ENCODE measurements at regions not wholly inside any gene's neighbourhood (a gene's known extent, or its start where the extent isn't known, plus 50 kb on each side); places are given as distances from the start of the nearest gene placed in this dataset.

DNA sequence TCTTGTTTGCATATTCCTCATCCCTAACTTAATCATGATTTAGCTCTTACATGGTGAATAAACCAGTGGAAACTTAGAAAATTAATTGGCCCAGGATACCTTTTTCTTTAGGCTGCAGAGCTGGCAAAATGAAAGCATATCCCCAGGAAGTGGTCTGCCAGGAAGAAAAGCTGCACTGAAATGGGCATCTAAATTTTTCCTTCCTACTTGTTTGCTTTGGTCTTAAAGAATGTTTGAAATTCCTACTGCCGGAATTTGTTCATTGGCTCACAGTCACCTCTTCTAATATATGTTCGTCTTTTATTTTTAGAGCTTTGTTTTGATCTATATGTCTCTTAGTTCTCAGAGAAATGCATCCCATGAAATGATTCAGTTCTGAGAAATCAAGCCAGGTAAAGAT is 113.2 kb upstream of the ELL2 start:
- no peak overlapping the region for H3K27ac Mint-ChIP-seq
- no peaks in the 10 kb centered on the region for H3K27me3 Mint-ChIP-seq
- H3K4me1 Mint-ChIP-seq = peaks cover 7% of the 10 kb centered on the region
- no peaks in the 10 kb centered on the region for H3K36me3 Mint-ChIP-seq (ENCODE audit: low read depth)
- no peak overlapping the region for H3K4me3 Mint-ChIP-seq
- no peaks in the 10 kb centered on the region for H3K9me3 Mint-ChIP-seq
- no peak for DNase-seq
- ChIA-PET POLR2A (no interaction called here), CTCF (interaction anchor here (1.3 to 1.8 kb wide), 2 partner anchors 9 to 11 kb away, joined by 3 to 4 read pairs; no protein-coding TSS in a partner anchor)

DNA sequence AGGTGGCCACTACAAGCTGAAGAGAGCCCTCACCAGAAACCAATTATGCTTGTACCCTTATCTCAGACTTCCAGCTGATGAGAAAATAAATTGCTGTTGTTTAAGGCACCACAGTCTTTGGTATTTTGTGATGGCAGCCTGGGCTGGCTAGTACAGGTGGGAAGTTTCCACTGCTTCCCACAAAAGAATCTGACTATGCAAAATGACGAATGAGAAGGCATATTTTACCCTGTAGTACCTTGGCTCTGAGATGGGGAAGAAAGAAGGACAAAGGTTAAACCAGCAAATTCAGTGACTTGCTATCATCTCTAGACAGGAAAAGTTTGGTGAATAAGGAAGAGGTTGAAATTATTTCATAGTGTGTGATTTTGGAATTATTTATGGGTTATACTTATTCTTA is 112.8 kb upstream of the ELL2 start:
- no peaks in the 10 kb centered on the region for H3K9me3 Mint-ChIP-seq
- no peaks in the 10 kb centered on the region for H3K36me3 Mint-ChIP-seq (ENCODE audit: low read depth)
- no peak overlapping the region for H3K4me3 Mint-ChIP-seq
- no peak for DNase-seq
- POLR2A ChIA-PET = no interaction called here
- no peak overlapping the region for H3K27ac Mint-ChIP-seq
- CTCF ChIA-PET = interaction anchor here (0.9 to 1.8 kb wide), 3 partner anchors 9 to 14 kb away, joined by 3 to 4 read pairs (median 3); no protein-coding TSS in a partner anchor
- no peaks in the 10 kb centered on the region for H3K27me3 Mint-ChIP-seq
- H3K4me1 Mint-ChIP-seq = peaks cover 7% of the 10 kb centered on the region

DNA sequence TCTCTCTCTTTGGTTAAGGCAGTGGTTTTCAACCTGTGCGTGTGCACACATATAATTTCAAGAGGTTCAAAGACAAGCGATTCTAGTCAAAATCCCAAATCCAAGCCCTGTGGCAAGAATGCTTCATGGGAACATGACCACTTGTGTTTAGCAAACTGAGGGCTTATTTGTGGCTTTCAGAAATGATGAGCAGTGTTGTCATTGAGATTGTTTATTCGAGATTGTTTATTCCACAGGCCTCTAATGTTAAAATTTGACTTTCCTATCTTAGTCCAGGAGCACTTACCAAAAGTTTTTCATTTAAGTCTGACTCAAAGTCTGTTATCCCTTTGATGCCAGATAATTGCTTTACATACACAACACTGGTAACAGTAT is 111.1 kb upstream of the ELL2 start:
- peaks cover 6% of the 10 kb centered on the region for H3K4me1 Mint-ChIP-seq
- no peak overlapping the region for H3K27ac Mint-ChIP-seq
- POLR2A ChIA-PET = no interaction called here
- no peak for DNase-seq
- H3K36me3 Mint-ChIP-seq (ENCODE audit: low read depth) = no peaks in the 10 kb centered on the region
- H3K9me3 Mint-ChIP-seq = no peaks in the 10 kb centered on the region
- H3K27me3 Mint-ChIP-seq = no peaks in the 10 kb centered on the region
- H3K4me3 Mint-ChIP-seq = no peak overlapping the region
- CTCF ChIA-PET = no interaction called here

DNA sequence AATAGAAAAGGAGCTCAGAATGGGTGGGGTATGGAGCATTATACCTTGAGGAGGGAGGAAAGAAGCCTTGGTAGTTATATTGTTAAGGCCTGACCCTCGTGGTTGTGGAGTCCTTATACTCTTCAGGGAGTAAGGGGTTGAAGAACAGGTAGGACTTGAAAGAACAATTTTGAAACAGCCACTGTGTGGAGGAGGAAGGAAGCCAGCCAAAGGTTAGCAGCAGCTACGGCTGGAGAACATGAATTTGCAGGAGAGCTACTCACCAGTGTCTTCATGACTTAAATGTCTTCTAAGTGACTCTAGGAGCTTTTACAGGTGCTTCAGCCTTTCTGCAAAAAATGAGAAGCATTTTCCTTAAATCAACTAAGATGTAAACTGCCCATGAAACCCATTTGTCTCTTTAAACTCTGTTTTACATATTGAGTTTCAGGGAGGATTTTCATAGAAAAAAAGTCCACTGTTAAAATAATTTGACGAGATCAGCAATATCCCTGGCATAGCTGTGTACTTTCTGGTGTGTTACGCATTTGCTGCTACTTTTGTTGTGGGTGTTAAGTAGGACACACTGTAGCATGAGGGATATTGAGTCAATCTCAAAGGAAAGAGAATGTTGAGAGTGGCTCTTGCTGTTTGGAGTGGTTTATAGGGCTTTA is 110.6 kb upstream of the ELL2 start:
- H3K4me3 Mint-ChIP-seq = no peak overlapping the region

DNA sequence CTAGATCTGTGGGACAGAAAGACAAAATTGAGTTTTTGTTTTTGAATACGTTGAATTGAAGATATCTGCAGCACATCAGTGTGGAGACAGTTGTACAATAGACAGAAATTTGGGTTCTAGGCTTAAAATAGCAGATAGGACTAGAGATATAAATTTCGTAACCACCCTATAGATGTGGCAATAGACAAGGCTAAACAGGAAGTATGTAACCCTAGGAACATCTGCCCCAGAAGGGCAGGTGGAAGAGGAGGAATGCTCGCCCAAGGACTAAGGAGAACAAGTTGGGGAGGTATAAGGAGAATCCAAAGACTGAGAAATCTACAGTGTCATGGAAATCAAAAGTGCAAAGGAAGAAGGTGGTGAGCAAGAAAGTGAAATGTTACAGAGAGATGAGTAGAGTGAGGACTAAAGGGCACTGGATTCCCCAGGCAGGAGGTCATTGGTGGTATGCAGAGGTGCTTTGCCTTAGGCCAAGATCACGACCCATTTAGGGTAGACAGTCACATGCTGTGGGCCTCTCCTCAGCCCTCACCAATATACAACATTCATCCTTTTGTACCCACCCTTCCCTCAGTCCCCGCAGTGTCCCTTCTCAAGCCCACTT is 109.1 kb upstream of the ELL2 start:
- H3K4me3 Mint-ChIP-seq = no peak overlapping the region
- POLR2A ChIA-PET = no interaction called here

More for the DNA sequence above, 110.6 kb upstream of the ELL2 start:
- Mint-ChIP-seq H3K4me1 (peaks cover 8% of the 10 kb centered on the region), H3K9me3 (no peaks in the 10 kb centered on the region), H3K36me3 (ENCODE audit: low read depth) (no peaks in the 10 kb centered on the region), H3K27ac (no peak overlapping the region), H3K27me3 (no peaks in the 10 kb centered on the region)
- ChIA-PET POLR2A (no interaction called here), CTCF (no interaction called here)
- DNase-seq = no peak

DNA sequence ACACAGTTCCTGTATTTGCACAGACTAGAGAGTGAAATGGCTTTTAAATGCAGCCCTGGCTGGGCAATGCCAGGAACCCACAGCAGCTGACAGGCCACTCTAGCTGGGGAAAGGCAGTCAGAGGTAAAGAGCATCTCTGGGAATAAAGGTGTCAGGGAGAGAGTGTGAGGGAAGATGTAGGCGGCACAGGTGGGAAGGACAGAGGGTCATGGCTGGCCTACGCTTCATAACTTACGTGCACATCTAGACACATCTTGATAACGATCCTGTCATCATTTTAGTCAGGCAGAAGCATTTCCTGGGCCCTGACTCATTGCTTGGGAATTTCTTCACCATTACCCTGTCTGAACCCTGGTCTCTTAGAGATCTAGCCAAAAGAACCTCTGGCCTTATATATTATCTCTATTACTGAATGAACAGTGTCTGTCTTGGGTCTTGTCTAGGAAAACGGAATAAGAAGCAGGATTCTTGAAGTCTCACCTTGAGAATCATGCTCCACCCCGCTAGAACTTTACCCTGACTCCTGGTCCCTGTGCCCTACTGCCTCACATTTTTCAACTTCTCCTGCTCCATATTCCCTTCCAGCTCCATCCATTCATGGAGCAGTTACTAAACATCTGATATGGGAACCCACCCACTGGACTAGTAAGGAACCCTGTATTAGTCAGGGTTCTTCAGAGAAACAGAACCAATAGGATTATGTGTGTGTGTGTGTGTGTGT is 106.4 kb upstream of the ELL2 start:
- no peak overlapping the region for H3K27ac Mint-ChIP-seq
- H3K27me3 Mint-ChIP-seq = no peaks in the 10 kb centered on the region
- H3K36me3 Mint-ChIP-seq (ENCODE audit: low read depth) = no peaks in the 10 kb centered on the region
- peaks cover 16% of the 10 kb centered on the region for H3K4me1 Mint-ChIP-seq
- no peak overlapping the region for H3K4me3 Mint-ChIP-seq
- DNase-seq = no peak
- ChIA-PET CTCF (no interaction called here), POLR2A (no interaction called here)
- no peaks in the 10 kb centered on the region for H3K9me3 Mint-ChIP-seq

More for the DNA sequence above, 109.1 kb upstream of the ELL2 start:
- no peak for DNase-seq
- CTCF ChIA-PET = interaction anchor here (0.6 kb wide), 1 partner anchor 285 kb away, joined by 4 read pairs; no protein-coding TSS in a partner anchor
- H3K27ac Mint-ChIP-seq = no peak overlapping the region
- H3K9me3 Mint-ChIP-seq = no peaks in the 10 kb centered on the region
- H3K27me3 Mint-ChIP-seq = no peaks in the 10 kb centered on the region
- H3K4me1 Mint-ChIP-seq = peaks cover 14% of the 10 kb centered on the region
- no peaks in the 10 kb centered on the region for H3K36me3 Mint-ChIP-seq (ENCODE audit: low read depth)

DNA sequence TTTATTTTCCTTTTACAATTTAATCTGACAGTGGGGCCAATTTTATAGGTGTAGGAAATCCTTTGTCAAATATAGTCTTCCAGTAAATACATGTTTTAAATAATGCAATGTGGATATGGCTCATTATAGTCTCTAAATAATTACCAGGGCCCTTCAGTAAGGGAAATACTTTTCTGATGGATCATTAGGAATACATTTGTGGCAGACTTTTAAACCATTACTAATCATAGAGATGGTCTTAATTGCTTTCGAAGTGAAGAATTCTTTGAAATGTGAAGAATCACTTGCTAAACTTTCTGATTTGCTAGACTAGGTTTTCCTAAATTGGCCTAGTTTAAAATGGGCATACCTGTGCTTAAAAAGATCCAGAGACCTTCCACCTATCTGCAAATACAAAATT is 105.6 kb upstream of the ELL2 start:
- H3K4me1 Mint-ChIP-seq = peaks cover 16% of the 10 kb centered on the region
- no peak for DNase-seq
- H3K27ac Mint-ChIP-seq = no peak overlapping the region
- H3K9me3 Mint-ChIP-seq = no peaks in the 10 kb centered on the region
- ChIA-PET CTCF (no interaction called here), POLR2A (no interaction called here)
- H3K27me3 Mint-ChIP-seq = no peaks in the 10 kb centered on the region
- H3K4me3 Mint-ChIP-seq = no peak overlapping the region
- H3K36me3 Mint-ChIP-seq (ENCODE audit: low read depth) = no peaks in the 10 kb centered on the region

DNA sequence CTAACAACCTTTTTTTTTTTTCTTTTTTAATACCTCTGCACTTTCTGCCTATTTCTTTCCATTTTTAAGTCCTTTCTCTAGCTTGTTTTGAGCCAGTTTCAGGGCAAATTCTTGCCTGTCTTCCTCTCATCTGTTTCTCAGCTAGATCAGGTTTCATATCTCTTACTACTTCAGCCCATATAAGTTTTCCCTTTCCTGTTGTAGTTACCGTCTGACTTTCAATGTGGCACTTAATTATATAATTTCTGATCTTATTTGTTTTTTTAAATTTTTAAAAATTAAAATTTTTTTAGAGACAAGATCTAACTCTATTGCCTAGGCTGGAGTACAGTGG is 104.7 kb upstream of the ELL2 start:
- DNase-seq = no peak
- H3K27me3 Mint-ChIP-seq = no peaks in the 10 kb centered on the region
- H3K4me3 Mint-ChIP-seq = no peak overlapping the region
- POLR2A ChIA-PET = no interaction called here
- H3K4me1 Mint-ChIP-seq = peaks cover 16% of the 10 kb centered on the region
- CTCF ChIA-PET = interaction anchor here (1.2 kb wide), 1 partner anchor 9 kb away, joined by 4 read pairs; no protein-coding TSS in a partner anchor
- no peaks in the 10 kb centered on the region for H3K36me3 Mint-ChIP-seq (ENCODE audit: low read depth)
- no peak overlapping the region for H3K27ac Mint-ChIP-seq
- no peaks in the 10 kb centered on the region for H3K9me3 Mint-ChIP-seq

DNA sequence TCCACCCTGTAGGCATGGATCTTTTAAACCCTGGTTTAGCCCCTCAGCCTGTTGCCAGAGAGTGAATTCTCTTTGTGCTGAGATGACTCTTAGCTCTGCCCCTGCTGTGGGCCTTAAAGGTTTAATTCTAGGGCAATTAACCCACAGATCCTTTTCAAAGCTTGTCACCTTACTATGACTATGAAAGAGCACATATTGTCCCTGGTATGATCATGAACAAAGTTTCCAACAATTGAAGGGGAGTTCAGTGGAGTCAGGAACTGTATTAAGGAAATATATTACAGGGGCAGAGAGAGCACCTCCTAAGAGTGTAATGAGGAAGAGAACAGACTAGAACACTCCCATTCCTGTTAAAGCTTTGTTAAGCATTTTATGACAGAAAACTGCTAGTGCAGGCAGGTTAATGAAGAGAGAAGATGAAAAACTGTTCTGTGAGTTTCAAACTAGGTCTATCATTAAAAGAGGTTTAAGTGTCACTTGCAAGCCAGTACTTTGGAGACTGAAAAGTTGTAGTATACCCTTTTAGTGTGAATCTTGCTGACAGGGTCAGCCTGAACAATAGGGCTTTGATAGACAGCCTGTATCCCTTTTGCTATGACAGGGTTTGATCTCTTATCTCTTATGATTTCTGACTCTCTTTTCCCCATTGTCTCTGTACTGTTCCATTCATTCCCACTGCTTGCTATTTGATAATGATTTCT is 104.2 kb upstream of the ELL2 start:
- no peak for DNase-seq
- no peak overlapping the region for H3K4me3 Mint-ChIP-seq
- no peaks in the 10 kb centered on the region for H3K36me3 Mint-ChIP-seq (ENCODE audit: low read depth)
- H3K4me1 Mint-ChIP-seq = peaks cover 16% of the 10 kb centered on the region
- CTCF ChIA-PET = interaction anchor here (1.2 kb wide), 1 partner anchor 9 kb away, joined by 4 read pairs; no protein-coding TSS in a partner anchor
- POLR2A ChIA-PET = no interaction called here
- H3K9me3 Mint-ChIP-seq = no peaks in the 10 kb centered on the region
- H3K27me3 Mint-ChIP-seq = no peaks in the 10 kb centered on the region
- no peak overlapping the region for H3K27ac Mint-ChIP-seq

DNA sequence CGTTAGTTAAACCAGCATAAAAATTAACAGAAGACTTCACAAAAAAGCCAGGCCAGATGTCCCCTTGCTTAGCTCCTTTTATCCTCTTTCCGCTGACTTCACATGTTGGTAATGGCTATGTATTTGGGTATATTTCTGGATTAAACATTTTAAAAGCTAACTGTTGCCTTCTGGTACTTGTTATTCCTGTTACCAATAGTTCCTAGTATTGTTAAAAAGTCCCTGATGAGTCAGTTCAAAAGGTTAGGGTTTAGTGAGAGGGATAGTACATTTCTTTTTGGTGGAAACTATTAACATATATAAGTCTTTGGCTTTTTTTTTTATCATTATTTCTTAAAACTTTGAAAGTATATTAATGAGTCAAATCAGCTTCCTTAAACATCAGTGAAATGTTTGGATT is 103.2 kb upstream of the ELL2 start:
- Mint-ChIP-seq H3K4me1 (peaks cover 16% of the 10 kb centered on the region), H3K27me3 (no peaks in the 10 kb centered on the region), H3K9me3 (no peaks in the 10 kb centered on the region), H3K27ac (no peak overlapping the region), H3K36me3 (ENCODE audit: low read depth) (no peaks in the 10 kb centered on the region), H3K4me3 (no peak overlapping the region)
- ChIA-PET POLR2A (no interaction called here), CTCF (interaction anchor here (0.6 to 1.5 kb wide), 5 partner anchors 9 to 715 kb away, joined by 3 to 4 read pairs (median 3); no protein-coding TSS in a partner anchor)
- no peak for DNase-seq

DNA sequence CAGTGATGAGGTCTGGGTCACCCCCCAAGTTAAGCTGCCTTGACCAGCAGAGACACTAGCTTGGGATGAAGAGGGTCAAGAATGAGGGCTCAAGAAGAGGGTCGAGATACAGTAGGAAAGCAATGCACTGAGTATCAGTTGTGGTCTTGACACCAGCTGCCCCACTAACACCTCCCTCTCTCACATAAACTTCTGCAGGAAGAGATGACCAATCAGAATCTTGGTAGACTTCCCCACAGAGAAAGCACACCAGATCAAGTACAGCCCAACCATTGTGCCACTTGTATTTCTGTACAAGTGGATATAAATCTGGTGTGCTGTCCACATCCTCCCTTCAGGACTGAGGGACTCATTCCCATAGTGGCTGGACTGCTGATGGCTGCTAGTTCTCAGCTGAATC is 101.2 kb upstream of the ELL2 start:
- DNase-seq = no peak
- no peaks in the 10 kb centered on the region for H3K9me3 Mint-ChIP-seq
- H3K27ac Mint-ChIP-seq = no peak overlapping the region
- POLR2A ChIA-PET = no interaction called here
- H3K27me3 Mint-ChIP-seq = no peaks in the 10 kb centered on the region
- peaks cover 14% of the 10 kb centered on the region for H3K4me1 Mint-ChIP-seq
- no peaks in the 10 kb centered on the region for H3K36me3 Mint-ChIP-seq (ENCODE audit: low read depth)
- H3K4me3 Mint-ChIP-seq = no peak overlapping the region
- CTCF ChIA-PET = interaction anchor here (2.1 kb wide), 1 partner anchor 18 kb away, joined by 6 read pairs; no protein-coding TSS in a partner anchor

DNA sequence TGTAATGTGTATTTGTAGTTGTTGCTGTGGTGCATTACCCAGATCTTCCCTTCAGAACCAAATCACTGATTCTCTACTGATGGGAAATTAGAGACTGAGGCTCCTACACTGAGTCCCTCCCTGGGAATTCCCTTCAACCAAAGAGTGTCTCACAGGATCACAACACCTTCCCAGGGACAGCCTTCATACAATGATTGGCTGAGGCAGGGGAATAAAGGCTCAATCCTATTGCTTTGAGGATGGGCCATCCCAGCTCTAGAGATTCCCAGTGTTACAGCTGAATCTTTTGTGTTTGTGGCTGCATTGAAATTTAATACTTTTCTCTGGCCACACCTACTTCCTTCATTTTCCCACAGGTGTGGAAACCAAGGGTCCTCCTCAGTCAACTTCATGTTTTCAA is 96.4 kb upstream of the ELL2 start:
- DNase-seq = no peak
- Mint-ChIP-seq H3K27ac (no peak overlapping the region), H3K27me3 (peaks cover 7% of the 10 kb centered on the region), H3K4me3 (no peak overlapping the region), H3K4me1 (no peaks in the 10 kb centered on the region), H3K36me3 (ENCODE audit: low read depth) (no peaks in the 10 kb centered on the region), H3K9me3 (no peaks in the 10 kb centered on the region)
- POLR2A ChIA-PET = no interaction called here
- CTCF ChIA-PET = no interaction called here

All from activated CD4-positive, alpha-beta T cell treated with anti-CD3 and anti-CD28 coated beads, Interleukin-2, amount 10 ng/mL, durations not matched to agents 7 days and 5 days (primary cell).